ENCODE measurements at regions not wholly inside any gene's neighbourhood (a gene's known extent, or its start where the extent isn't known, plus 50 kb on each side); places are given as distances from the start of the nearest gene placed in this dataset.

DNA sequence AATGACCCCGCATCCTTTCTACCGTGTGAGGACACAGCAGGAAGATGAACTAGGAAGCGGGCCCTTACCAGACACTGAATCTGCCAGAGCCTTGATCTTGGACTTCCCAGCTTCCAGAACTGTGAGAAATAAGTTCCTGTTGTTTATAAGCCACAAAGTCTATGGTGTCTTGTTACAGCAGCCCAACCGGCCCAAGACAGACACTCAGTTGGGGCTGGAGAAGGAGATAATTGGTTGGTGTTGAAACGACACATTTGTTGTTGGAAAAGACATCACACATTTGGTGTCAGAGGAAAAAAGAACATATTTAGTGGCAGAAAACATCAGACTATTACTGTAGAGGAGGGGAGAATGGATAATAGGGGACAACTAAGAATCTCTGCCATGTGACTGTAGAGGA lies 122.3 kb upstream of the SEC14L1 start:
- no peak for TF ChIP-seq ZNF274 (IDR thresholded peaks at IDR 0.05; ENCODE audit: low read depth, low read length)
- TF ChIP-seq YY1 (IDR thresholded peaks at IDR 0.05; ENCODE audit: insufficient read depth, insufficient read length), result no peak
